ENCODE measurements at regions not wholly inside any gene's neighbourhood (a gene's known extent, or its start where the extent isn't known, plus 50 kb on each side); places are given as distances from the start of the nearest gene placed in this dataset.
"Not testable (repeated sequence)": the region's sequence is repeated elsewhere in the genome, so short reads cannot be mapped to it uniquely, and the experiment has no call there.

GRCh38 chr14:105859073-105859716 lies 332.8 kb downstream of the TMEM121 start:
- peak; percentile 37 for DNase-seq (ENCODE audit: missing footprints)
- intact Hi-C loops (cut with DNase I); ATAC-seq: not testable (repeated sequence)

DNA sequence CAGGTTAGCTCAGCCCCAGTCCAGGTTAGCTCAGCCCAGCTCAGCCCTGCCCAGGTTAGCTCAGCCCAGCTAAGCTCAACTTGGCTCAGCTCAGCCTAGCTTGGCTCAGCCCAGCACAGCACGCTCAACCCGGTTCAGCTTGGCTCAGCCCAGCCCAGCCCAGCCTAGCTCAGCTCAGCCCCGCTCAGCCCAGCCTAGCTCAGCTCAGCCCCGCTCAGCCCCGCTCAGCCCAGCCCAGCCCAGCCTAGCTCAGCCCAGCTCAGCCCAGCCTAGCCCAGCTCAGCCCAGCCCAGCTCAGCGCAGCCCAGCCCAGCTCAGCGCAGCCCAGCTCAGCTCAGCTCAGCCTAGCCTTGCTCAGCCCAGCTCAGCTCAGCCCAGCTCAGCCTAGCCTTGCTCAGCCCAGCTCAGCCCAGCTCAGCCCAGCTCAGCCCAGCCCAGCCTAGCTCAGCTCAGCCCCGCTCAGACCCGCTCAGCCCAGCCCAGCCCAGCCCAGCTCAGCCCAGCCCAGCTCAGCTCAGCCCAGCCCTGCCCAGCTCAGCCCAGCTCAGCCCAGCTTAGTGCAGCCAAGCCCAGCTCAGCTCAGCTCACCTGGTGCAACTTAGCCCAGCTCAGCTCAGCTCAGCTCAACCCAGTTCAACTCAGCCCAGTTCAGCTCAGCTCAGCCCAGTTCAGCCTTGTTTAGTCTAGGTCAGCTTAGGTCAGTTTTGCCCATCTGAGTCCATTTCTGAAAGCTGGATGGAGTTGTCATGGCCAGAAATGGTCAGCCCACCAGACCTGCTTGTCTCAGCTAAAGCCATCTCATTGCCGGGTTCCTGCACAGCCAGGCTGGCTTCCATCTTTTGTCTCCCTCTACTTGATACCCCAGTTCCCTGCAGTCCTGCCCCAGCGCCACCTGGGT lies 333.6 kb downstream of the TMEM121 start:
- intact Hi-C loops (cut with DNase I), result no loop called here
- DNase-seq (ENCODE audit: missing footprints), result peak; percentile 40
- ATAC-seq, result no peak

DNA sequence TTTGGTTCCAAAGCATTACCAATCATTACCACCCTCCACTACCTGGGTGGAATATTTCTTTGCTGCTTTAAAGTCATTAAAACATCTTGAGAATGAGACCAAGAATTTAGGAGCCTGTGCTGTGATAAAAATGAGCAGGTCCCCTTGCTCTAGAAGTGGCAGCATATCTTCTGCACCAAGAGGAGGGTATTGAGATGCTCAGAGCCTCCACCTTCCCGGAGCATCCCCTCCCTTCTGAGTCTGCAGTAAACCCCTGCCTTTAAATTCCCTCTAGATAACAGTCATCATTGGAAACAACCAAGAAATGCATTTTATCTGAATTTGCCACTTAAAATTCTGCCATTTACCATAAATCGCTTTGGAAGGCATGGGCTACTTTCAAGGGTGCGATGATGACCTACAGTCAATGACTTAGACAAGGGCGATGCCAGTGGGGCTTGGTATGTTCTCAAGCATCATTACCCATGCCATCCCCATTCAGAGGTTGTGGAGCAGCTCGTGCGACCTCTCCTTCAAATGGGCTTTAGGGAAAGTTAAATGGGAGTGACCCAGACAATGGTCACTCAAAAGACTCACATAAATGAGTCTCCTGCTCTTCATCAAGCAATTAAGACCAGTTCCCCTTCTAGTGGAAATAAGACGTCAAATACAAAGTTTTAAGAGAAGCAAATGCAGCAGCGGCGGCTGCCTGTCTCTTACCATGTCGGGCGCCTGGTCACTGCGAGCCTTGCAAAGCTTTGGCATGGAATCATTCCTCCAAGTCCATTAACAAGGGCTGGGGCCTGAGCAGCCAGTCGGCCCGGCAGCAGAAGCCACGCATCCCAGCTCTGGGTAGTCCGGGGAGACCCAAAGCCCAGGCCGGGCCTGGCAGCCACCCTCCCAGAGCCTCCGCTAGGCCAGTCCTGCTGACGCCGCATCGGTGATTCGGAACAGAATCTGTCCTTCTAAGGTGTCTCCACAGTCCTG lies 334.5 kb downstream of the TMEM121 start:
- ATAC-seq (no peak), DNase-seq (ENCODE audit: missing footprints) (peak; percentile 46)
- intact Hi-C loops (cut with DNase I), result no loop called here

DNA sequence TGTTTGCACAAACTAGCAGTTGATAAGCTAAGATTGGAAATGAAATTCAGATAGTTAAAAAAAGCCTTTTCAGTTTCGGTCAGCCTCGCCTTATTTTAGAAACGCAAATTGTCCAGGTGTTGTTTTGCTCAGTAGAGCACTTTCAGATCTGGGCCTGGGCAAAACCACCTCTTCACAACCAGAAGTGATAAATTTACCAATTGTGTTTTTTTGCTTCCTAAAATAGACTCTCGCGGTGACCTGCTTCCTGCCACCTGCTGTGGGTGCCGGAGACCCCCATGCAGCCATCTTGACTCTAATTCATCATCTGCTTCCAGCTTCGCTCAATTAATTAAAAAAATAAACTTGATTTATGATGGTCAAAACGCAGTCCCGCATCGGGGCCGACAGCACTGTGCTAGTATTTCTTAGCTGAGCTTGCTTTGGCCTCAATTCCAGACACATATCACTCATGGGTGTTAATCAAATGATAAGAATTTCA lies 335.6 kb downstream of the TMEM121 start:
- ATAC-seq (no peak), DNase-seq (ENCODE audit: missing footprints) (peak; percentile 18)

GRCh38 chr14:105862581-105863239 lies 336.3 kb downstream of the TMEM121 start:
- no peak for ATAC-seq
- intact Hi-C loops (cut with DNase I), result no loop called here

More for the DNA sequence above, 335.6 kb downstream of the TMEM121 start:
- intact Hi-C loops (cut with DNase I), result no loop called here

GRCh38 chr14:105863296-105864108 lies 337.1 kb downstream of the TMEM121 start:
- DNase-seq (ENCODE audit: missing footprints) (peak; percentile 37), ATAC-seq (no peak)
- intact Hi-C loops (cut with DNase I), result no loop called here

More at GRCh38 chr14:105862581-105863239, 336.3 kb downstream of the TMEM121 start:
- peak; percentile 15 for DNase-seq (ENCODE audit: missing footprints)

- intact Hi-C loops (cut with DNase I), result no loop called here
- no peak for ATAC-seq
These were observed 337.7 kb downstream of the TMEM121 start for GRCh38 chr14:105864116-105864515.

GRCh38 chr14:105864651-105865265 lies 338.4 kb downstream of the TMEM121 start:
- no peak for ATAC-seq
- intact Hi-C loops (cut with DNase I), result no loop called here
- DNase-seq (ENCODE audit: missing footprints), result peak; percentile 50

More at GRCh38 chr14:105864116-105864515, 337.7 kb downstream of the TMEM121 start:
- DNase-seq (ENCODE audit: missing footprints), result no peak

DNA sequence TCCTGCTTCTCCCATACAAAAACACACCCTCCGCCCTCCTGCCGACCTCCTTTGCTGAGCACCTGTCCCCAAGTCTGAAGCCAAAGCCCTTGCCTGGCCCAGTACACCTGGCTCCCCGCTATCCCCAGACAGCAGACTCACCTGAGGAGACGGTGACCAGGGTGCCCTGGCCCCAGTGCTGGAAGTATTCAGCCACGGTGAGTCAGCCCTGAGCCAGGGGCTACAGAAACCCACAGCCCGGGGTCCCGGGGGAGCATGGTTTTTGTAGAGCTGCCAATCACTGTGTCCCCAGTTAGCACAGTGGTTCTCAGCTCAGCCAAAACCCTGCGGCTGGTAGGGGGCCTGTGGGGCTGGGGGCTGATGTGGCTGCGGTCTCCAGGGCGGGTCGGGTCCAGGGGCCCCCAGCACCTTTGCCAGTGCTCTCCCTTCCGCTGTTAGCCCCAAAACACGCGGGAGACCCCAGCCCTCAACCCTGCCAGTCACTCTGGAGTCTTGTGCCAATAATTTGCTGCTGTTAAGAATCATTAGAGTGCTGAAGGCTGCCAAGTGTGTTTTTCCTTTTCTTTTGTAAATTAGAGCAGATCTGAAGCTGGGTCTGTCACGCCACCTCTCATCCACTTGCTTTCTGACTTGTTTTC lies 339.0 kb downstream of the TMEM121 start:
- ATAC-seq (no peak), DNase-seq (ENCODE audit: missing footprints) (peak; percentile 23)
- intact Hi-C loops (cut with DNase I), result no loop called here

- DNase-seq (ENCODE audit: missing footprints) (peak; percentile 63), ATAC-seq (no peak)
- intact Hi-C loops (cut with DNase I), result no loop called here
These were observed 339.8 kb downstream of the TMEM121 start for GRCh38 chr14:105865904-105866840.

- intact Hi-C loops (cut with DNase I), result no loop called here
- ATAC-seq (no peak), DNase-seq (ENCODE audit: missing footprints) (peak; percentile 46)
These were observed 340.5 kb downstream of the TMEM121 start for GRCh38 chr14:105866841-105867321.

DNA sequence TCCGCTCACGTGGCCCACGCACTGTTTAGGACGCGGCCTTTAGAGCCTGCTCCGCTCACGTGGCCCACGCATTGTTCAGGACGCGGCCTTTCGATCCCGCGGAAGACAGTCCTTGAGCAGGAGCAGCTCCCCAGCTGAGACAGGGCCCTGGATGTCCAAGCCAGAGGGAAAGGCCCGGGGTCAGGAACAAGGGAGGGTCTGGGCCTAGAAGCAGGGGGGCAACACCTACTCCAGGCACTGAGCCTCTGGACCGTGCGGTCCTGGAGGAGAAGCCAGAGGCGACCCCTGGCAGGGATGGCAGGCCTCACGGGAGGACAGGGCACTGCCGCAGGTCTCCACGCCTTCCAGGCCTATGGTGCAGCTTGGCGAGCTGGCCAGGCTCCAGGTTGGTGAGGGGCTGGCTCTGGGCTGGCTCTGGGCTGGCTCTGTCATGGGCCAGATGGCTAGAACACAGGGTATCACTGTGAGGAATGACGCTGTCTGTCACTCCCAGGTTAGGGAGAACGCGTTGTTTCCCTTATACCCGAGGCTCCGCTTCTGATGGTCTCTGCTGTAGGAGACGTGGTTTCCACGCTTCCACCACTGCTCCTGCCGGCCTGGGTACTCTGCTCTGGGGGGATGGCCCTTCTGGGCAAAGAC lies 341.7 kb downstream of the TMEM121 start:
- intact Hi-C loops (cut with DNase I), result no loop called here
- ATAC-seq (no peak), DNase-seq (ENCODE audit: missing footprints) (peak; percentile 40)

DNA sequence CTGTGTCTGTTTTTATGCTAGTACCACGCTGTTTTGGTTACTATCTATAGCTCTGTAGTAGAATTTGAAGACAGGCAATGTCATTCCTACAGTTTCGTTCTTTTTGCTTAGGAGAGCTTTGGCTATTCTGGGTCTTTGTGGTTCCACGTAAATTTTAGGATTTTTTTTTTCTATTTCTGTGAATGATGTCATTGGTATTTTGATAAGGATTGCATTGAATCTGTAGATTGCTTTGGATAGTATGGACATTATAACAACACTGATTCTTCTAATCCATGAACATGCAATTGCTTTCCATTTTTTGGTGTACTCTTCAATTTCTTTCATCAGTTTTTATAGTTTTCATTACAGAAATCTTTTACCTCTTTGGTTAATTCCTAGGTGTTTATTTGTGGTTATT lies 345.2 kb downstream of the TMEM121 start:
- DNase-seq (ENCODE audit: missing footprints), result no peak
- ATAC-seq, result no peak
- intact Hi-C loops (cut with DNase I), result no loop called here

DNA sequence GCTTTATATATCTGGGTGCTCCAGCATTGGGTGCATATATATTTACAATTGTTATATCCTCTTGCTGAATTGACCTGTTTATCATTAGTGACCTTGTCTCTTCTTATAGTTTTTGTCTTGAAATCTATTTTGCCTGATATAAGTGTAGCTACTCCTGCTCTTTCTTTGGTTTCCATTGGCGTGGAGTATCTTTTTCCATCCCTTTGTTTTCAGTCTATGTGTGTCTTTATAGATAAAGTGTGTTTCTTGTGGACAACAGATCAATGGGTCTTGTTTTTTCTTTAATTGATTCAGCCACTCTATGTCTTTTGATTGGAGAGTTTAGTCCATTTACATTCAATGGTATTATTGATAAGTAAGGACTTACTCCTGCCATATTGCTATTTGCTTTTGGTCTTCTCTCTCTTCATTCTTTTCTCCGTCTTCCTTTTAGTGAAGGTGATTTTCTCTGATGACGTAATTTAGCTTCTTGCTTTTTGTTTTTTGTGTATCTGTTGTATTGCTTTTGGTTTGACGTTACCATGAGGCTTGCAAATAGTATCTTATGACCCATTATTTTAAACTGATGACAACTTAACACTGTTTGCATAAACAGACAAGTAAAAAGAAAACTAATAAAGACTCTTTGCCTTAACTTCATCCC lies 347.6 kb downstream of the TMEM121 start:
- intact Hi-C loops (cut with DNase I), result no loop called here
- DNase-seq (ENCODE audit: missing footprints) (no peak), ATAC-seq (no peak)

Measured in Right ventricle myocardium inferior (tissue), 1 donor.